PC-3 (cell line): ENCODE measurements at regions not wholly inside any gene's neighbourhood (a gene's known extent, or its start where the extent isn't known, plus 50 kb on each side); places are given as distances from the start of the nearest gene placed in this dataset.

Experiments used
- ATAC-seq: fragments of 200-7000 bp; cut with Tn5 transposase; 2 replicates; pipeline ENCODE4 v1.9.1; 2020; ENCODE audit warnings: mild to moderate bottlenecking, moderate library complexity
- BruUV-seq: library from RNA; stranded (reverse); fragments of 400-500 nt; replicated peaks from 2 replicates; lab custom pipeline; 2021; lab: Mats Ljungman, UMichigan
- CTCF ChIA-PET: fragments of 300-600 bp; sonication (Branson Sonifier 250); formaldehyde crosslinking; loops from one replicate; lab custom pipeline; 2022; ENCODE audit warnings: antibody characterized with exemption; lab: Charles Lee
- POLR2A ChIA-PET: fragments of 300-600 bp; sonication (Branson Sonifier 250); formaldehyde crosslinking; loops from one replicate; lab custom pipeline; 2022; ENCODE audit warnings: antibody characterized with exemption; ENCODE audit not compliant: unreplicated experiment; lab: Charles Lee
- DNase-seq: peaks from one replicate; pipeline ENCODE4 v3.0.0-alpha.2; 2015
- H2AFZ ChIP-seq: fragments of 300-600 bp; sonication (generic); 2 replicates; pipeline ENCODE4 v1.6.0; 2016; ENCODE audit warnings: antibody characterized with exemption, low read length
- H3F3A ChIP-seq: fragments of 300-600 bp; sonication (generic); one replicate; pipeline ENCODE4 v1.6.0; 2017; ENCODE audit warnings: antibody characterized with exemption, low read length, control low read depth, mild to moderate bottlenecking; ENCODE audit not compliant: unreplicated experiment
- H3K27ac ChIP-seq: fragments of 300-600 bp; sonication (generic); 2 replicates; pipeline ENCODE4 v1.5.1; 2016; ENCODE audit warnings: mild to moderate bottlenecking, low read length
- H3K27me3 ChIP-seq: fragments of 300-600 bp; sonication (generic); 2 replicates; pipeline ENCODE4 v1.6.1; 2016; ENCODE audit warnings: low read length, mixed read lengths
- H3K36me3 ChIP-seq: fragments of 300-600 bp; sonication (generic); 2 replicates; pipeline ENCODE4 v1.6.1; 2016; ENCODE audit warnings: low read depth, mixed run types, low read length, mixed read lengths
- H3K4me1 ChIP-seq: fragments of 300-600 bp; sonication (generic); 2 replicates; pipeline ENCODE4 v1.5.1; 2016; ENCODE audit warnings: low read length; ENCODE audit not compliant: insufficient read depth
- H3K4me2 ChIP-seq: fragments of 300-600 bp; sonication (generic); 2 replicates; pipeline ENCODE4 v1.6.0; 2016; ENCODE audit warnings: low read length
- H3K4me3 ChIP-seq: fragments of 300-600 bp; sonication (generic); 2 replicates; pipeline ENCODE4 v1.5.1; 2016; ENCODE audit warnings: mild to moderate bottlenecking, low read length, mixed read lengths
- H3K79me2 ChIP-seq: fragments of 300-600 bp; sonication (generic); 2 replicates; pipeline ENCODE4 v1.6.1; 2017; ENCODE audit warnings: low read length, mixed read lengths
- H3K9ac ChIP-seq: fragments of 300-600 bp; sonication (generic); 2 replicates; pipeline ENCODE4 v1.6.0; 2016; ENCODE audit warnings: mild to moderate bottlenecking, low read length
- H3K9me2 ChIP-seq: fragments of 300-600 bp; sonication (generic); replicated peaks from 2 replicates; pipeline ENCODE4 v1.6.1; 2016; ENCODE audit warnings: mixed run types, low read length, mixed read lengths
- H3K9me3 ChIP-seq: fragments of 300-600 bp; sonication (generic); 2 replicates; pipeline ENCODE4 v1.6.1; 2016; ENCODE audit warnings: low read length, mixed read lengths
- H4K20me1 ChIP-seq: fragments of 300-600 bp; sonication (generic); 2 replicates; pipeline ENCODE4 v1.6.1; 2016; ENCODE audit warnings: low read length, mixed read lengths
- EZH2 ChIP-seq: fragments of 300-600 bp; sonication (generic); IDR thresholded peaks from one replicate; pipeline ENCODE4 v1.6.1; 2017; ENCODE audit warnings: antibody characterized with exemption, mild to moderate bottlenecking, low read length; ENCODE audit not compliant: unreplicated experiment
- EZH2phosphoT487 ChIP-seq: fragments of 300-600 bp; sonication (generic); IDR thresholded peaks from 2 replicates; pipeline ENCODE4 v1.6.1; 2018; ENCODE audit warnings: mild to moderate bottlenecking, antibody characterized with exemption, low read length, borderline replicate concordance
- intact Hi-C: fragments of 100-400 bp; cut with micrococcal nuclease; formaldehyde crosslinking; loops from 2 replicates; pipeline ENCODE4 v1.9.0; 2023
- TF ChIP-seq, protein P1 (sequence below): fragments of 300-600 bp; sonication (generic); conservative IDR thresholded peaks from 2 replicates; pipeline ENCODE4 v1.5.1; 2017; ENCODE audit warnings: antibody characterized with exemption, low read depth, mild to moderate bottlenecking, low read length

DNA sequence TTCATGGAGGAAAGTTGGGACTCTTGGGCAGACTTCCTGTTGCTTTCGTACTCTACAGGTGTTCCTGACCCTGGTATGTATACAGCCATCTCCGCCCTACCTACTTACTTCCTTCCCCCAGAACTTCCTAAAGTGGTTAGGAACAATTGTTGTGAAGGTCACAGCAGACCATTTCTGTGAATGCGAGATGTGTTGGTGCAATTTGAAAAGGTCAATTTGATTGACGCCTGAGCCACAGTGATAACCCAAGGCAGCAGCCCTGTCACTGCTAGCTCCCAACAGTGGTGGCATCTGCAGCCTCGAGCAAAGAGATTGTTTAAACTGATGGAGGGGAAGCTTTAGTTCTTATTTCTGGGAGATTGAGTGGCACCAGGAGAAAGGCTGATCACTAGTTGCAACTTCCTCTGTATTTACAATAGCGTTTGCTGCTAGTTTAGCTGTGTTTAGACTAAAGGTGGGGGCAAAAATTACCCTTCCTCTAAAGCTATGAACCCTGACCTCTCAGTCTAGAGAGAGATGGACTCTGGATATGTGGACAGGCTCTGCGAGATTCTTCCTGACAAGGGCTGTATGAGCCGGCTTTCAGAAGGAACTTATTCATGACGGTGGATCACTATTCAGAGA is 78.3 kb upstream of the MAP4K3 start:
- H3K4me3 ChIP-seq = no peak overlapping the region
- H3K4me2 ChIP-seq = no peak overlapping the region
- no peak for DNase-seq
- H3K27me3 ChIP-seq = no peaks in the 10 kb centered on the region
- no peaks in the 10 kb centered on the region for H3K36me3 ChIP-seq
- ChIA-PET POLR2A (interaction anchor here (0.6 kb wide), 1 partner anchor 111 kb away, joined by 3 read pairs; no protein-coding TSS in a partner anchor), CTCF (no interaction called here)
- H3K4me1 ChIP-seq = peaks cover 34% of the 10 kb centered on the region
- intact Hi-C loops = loop anchor here (5.0 to 10.0 kb wide), 2 partner anchors 127 to 209 kb away; no protein-coding TSS in a partner anchor
- no peaks in the 10 kb centered on the region for H3F3A ChIP-seq
- no peaks in the 10 kb centered on the region for H4K20me1 ChIP-seq
- H3K79me2 ChIP-seq = no peaks in the 10 kb centered on the region
- H3K27ac ChIP-seq = no peak overlapping the region
- H3K9me2 ChIP-seq = no peaks in the 10 kb centered on the region
- no peak overlapping the region for H2AFZ ChIP-seq
- TF ChIP-seq, protein P1, sequence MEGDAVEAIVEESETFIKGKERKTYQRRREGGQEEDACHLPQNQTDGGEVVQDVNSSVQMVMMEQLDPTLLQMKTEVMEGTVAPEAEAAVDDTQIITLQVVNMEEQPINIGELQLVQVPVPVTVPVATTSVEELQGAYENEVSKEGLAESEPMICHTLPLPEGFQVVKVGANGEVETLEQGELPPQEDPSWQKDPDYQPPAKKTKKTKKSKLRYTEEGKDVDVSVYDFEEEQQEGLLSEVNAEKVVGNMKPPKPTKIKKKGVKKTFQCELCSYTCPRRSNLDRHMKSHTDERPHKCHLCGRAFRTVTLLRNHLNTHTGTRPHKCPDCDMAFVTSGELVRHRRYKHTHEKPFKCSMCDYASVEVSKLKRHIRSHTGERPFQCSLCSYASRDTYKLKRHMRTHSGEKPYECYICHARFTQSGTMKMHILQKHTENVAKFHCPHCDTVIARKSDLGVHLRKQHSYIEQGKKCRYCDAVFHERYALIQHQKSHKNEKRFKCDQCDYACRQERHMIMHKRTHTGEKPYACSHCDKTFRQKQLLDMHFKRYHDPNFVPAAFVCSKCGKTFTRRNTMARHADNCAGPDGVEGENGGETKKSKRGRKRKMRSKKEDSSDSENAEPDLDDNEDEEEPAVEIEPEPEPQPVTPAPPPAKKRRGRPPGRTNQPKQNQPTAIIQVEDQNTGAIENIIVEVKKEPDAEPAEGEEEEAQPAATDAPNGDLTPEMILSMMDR = no peak
- TF ChIP-seq EZH2 (no peak), EZH2phosphoT487 (no peak)
- no TSS peak for BruUV-seq
- ATAC-seq = no peak
- H3K9ac ChIP-seq = no peak overlapping the region
- no peaks in the 10 kb centered on the region for H3K9me3 ChIP-seq

DNA sequence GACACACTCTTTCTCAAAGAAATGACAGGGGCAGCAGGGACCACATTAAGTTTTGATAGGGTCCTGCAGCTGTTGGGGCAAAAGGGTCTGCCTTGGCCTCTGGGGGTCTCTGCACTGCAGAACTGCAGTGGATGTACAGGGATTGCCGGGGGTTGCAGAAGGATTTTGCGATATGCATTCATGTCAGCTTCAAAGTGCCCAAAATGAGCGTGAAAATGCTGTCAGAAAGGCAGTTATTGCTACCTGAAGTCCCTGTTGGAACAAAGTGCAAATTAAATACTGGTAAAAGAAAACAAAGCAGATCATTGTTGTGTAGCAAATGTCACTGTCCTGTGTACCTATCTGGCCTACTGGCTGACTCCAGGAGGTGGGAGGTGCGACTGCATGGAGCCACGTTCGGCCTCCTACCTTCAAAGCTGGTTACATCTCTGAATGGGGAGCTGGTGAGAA is 78.8 kb upstream of the MAP4K3 start:
- Histone ChIP-seq H2AFZ (no peak overlapping the region), H3K4me2 (no peak overlapping the region), H3K27ac (no peak overlapping the region), H3K4me3 (no peak overlapping the region), H3K9me2 (no peaks in the 10 kb centered on the region), H3K27me3 (no peaks in the 10 kb centered on the region), H3K79me2 (no peaks in the 10 kb centered on the region), H3K4me1 (peaks cover 34% of the 10 kb centered on the region), H4K20me1 (no peaks in the 10 kb centered on the region), H3K9me3 (no peaks in the 10 kb centered on the region), H3F3A (no peaks in the 10 kb centered on the region), H3K36me3 (no peaks in the 10 kb centered on the region), H3K9ac (no peak overlapping the region)
- CTCF ChIA-PET = interaction anchor here (0.7 kb wide), 1 partner anchor 1964 kb away, joined by 3 read pairs; no protein-coding TSS in a partner anchor
- POLR2A ChIA-PET = no interaction called here
- no peak for ATAC-seq
- BruUV-seq = no TSS peak
- intact Hi-C loops = loop anchor here (5.0 to 10.0 kb wide), 2 partner anchors 126 to 209 kb away; no protein-coding TSS in a partner anchor
- DNase-seq = no peak
- TF ChIP-seq, protein P1 = no peak
- TF ChIP-seq EZH2phosphoT487 (no peak), EZH2 (no peak)
